ENCODE measurements at regions not wholly inside any gene's neighbourhood (a gene's known extent, or its start where the extent isn't known, plus 50 kb on each side); places are given as distances from the start of the nearest gene placed in this dataset.

GRCh38 chr6:50116390-50116789 is 66.7 kb upstream of the DEFB112 start:
- no peak overlapping the region for H3K4me3 ChIP-seq (ENCODE audit: low read length, poor library complexity, severe bottlenecking)
- H3K79me2 ChIP-seq (ENCODE audit: insufficient read depth, low read length), result no peaks in the 10 kb centered on the region
- H3K4me1 ChIP-seq (ENCODE audit: insufficient read depth, low read length, poor library complexity, severe bottlenecking), result no peaks in the 10 kb centered on the region
- no peak overlapping the region for H2AFZ ChIP-seq (ENCODE audit: low read length)
- TF ChIP-seq EZH2phosphoT487 (IDR thresholded peaks at IDR 0.05; ENCODE audit: borderline replicate concordance), result no peak
- TF ChIP-seq CTCF (conservative IDR thresholded peaks at IDR 0.05; ENCODE audit: low read length), result no peak
- no peaks in the 10 kb centered on the region for H3K9me2 ChIP-seq (replicated peaks; ENCODE audit: low read depth, low read length)
- H4K20me1 ChIP-seq (ENCODE audit: insufficient read depth, low read length, poor library complexity, severe bottlenecking), result no peaks in the 10 kb centered on the region
- no peaks in the 10 kb centered on the region for H3K36me3 ChIP-seq (ENCODE audit: insufficient read depth, low read length)
- no peaks in the 10 kb centered on the region for H3K9me3 ChIP-seq (ENCODE audit: insufficient read depth, low read depth, low read length)
- H3K27me3 ChIP-seq (ENCODE audit: insufficient read depth, low read length, poor library complexity, severe bottlenecking), result no peaks in the 10 kb centered on the region
- H3K9ac ChIP-seq (ENCODE audit: low read depth, low read length, poor library complexity, severe bottlenecking), result no peak overlapping the region
- no peaks in the 10 kb centered on the region for H3F3A ChIP-seq (ENCODE audit: low read depth)
- no peak overlapping the region for H3K4me2 ChIP-seq (ENCODE audit: low read depth, low read length, poor library complexity, severe bottlenecking)

GRCh38 chr6:50116797-50117542 is 67.2 kb upstream of the DEFB112 start:
- no peaks in the 10 kb centered on the region for H3K4me1 ChIP-seq (ENCODE audit: insufficient read depth, low read length, poor library complexity, severe bottlenecking)
- H3K4me3 ChIP-seq (ENCODE audit: low read length, poor library complexity, severe bottlenecking), result no peak overlapping the region
- H3K4me2 ChIP-seq (ENCODE audit: low read depth, low read length, poor library complexity, severe bottlenecking), result no peak overlapping the region
- no peak for TF ChIP-seq EZH2phosphoT487 (IDR thresholded peaks at IDR 0.05; ENCODE audit: borderline replicate concordance)
- no peak overlapping the region for H3K9ac ChIP-seq (ENCODE audit: low read depth, low read length, poor library complexity, severe bottlenecking)
- no peaks in the 10 kb centered on the region for H3F3A ChIP-seq (ENCODE audit: low read depth)
- H3K79me2 ChIP-seq (ENCODE audit: insufficient read depth, low read length), result no peaks in the 10 kb centered on the region
- no peaks in the 10 kb centered on the region for H3K9me2 ChIP-seq (replicated peaks; ENCODE audit: low read depth, low read length)
- no peaks in the 10 kb centered on the region for H3K9me3 ChIP-seq (ENCODE audit: insufficient read depth, low read depth, low read length)
- no peaks in the 10 kb centered on the region for H3K27me3 ChIP-seq (ENCODE audit: insufficient read depth, low read length, poor library complexity, severe bottlenecking)
- H2AFZ ChIP-seq (ENCODE audit: low read length), result no peak overlapping the region
- no peaks in the 10 kb centered on the region for H4K20me1 ChIP-seq (ENCODE audit: insufficient read depth, low read length, poor library complexity, severe bottlenecking)
- H3K36me3 ChIP-seq (ENCODE audit: insufficient read depth, low read length), result no peaks in the 10 kb centered on the region

GRCh38 chr6:50120300-50120699 is 70.6 kb upstream of the DEFB112 start:
- Histone ChIP-seq H4K20me1 (ENCODE audit: insufficient read depth, low read length, poor library complexity, severe bottlenecking) (no peaks in the 10 kb centered on the region), H3K36me3 (ENCODE audit: insufficient read depth, low read length) (no peaks in the 10 kb centered on the region), H3K9me3 (ENCODE audit: insufficient read depth, low read depth, low read length) (no peaks in the 10 kb centered on the region), H3K27me3 (ENCODE audit: insufficient read depth, low read length, poor library complexity, severe bottlenecking) (no peaks in the 10 kb centered on the region), H3K4me2 (ENCODE audit: low read depth, low read length, poor library complexity, severe bottlenecking) (no peak overlapping the region), H3K4me3 (ENCODE audit: low read length, poor library complexity, severe bottlenecking) (no peak overlapping the region), H3F3A (ENCODE audit: low read depth) (no peaks in the 10 kb centered on the region), H3K79me2 (ENCODE audit: insufficient read depth, low read length) (no peaks in the 10 kb centered on the region), H3K4me1 (ENCODE audit: insufficient read depth, low read length, poor library complexity, severe bottlenecking) (no peaks in the 10 kb centered on the region), H3K9me2 (replicated peaks; ENCODE audit: low read depth, low read length) (no peaks in the 10 kb centered on the region), H2AFZ (ENCODE audit: low read length) (no peak overlapping the region), H3K9ac (ENCODE audit: low read depth, low read length, poor library complexity, severe bottlenecking) (no peak overlapping the region)
- TF ChIP-seq CTCF (conservative IDR thresholded peaks at IDR 0.05; ENCODE audit: low read length) (no peak), EZH2phosphoT487 (IDR thresholded peaks at IDR 0.05; ENCODE audit: borderline replicate concordance) (no peak)

- Histone ChIP-seq H3K9me3 (ENCODE audit: insufficient read depth, low read depth, low read length) (no peaks in the 10 kb centered on the region), H3K79me2 (ENCODE audit: insufficient read depth, low read length) (no peaks in the 10 kb centered on the region), H3K9ac (ENCODE audit: low read depth, low read length, poor library complexity, severe bottlenecking) (no peak overlapping the region), H3K36me3 (ENCODE audit: insufficient read depth, low read length) (no peaks in the 10 kb centered on the region), H2AFZ (ENCODE audit: low read length) (no peak overlapping the region), H3K4me1 (ENCODE audit: insufficient read depth, low read length, poor library complexity, severe bottlenecking) (no peaks in the 10 kb centered on the region), H3K4me3 (ENCODE audit: low read length, poor library complexity, severe bottlenecking) (no peak overlapping the region), H4K20me1 (ENCODE audit: insufficient read depth, low read length, poor library complexity, severe bottlenecking) (no peaks in the 10 kb centered on the region), H3K27me3 (ENCODE audit: insufficient read depth, low read length, poor library complexity, severe bottlenecking) (no peaks in the 10 kb centered on the region), H3K4me2 (ENCODE audit: low read depth, low read length, poor library complexity, severe bottlenecking) (no peak overlapping the region), H3F3A (ENCODE audit: low read depth) (no peaks in the 10 kb centered on the region), H3K9me2 (replicated peaks; ENCODE audit: low read depth, low read length) (no peaks in the 10 kb centered on the region)
- TF ChIP-seq EZH2phosphoT487 (IDR thresholded peaks at IDR 0.05; ENCODE audit: borderline replicate concordance), result no peak
- no peak for TF ChIP-seq CTCF (conservative IDR thresholded peaks at IDR 0.05; ENCODE audit: low read length)
These were observed 74.0 kb upstream of the DEFB112 start for GRCh38 chr6:50123688-50124087.

Data from Loucy (cell line).